Fibroblast of skin of scalp (primary cell): ENCODE measurements at regions not wholly inside any gene's neighbourhood (a gene's known extent, or its start where the extent isn't known, plus 50 kb on each side); places are given as distances from the start of the nearest gene placed in this dataset.

Experiments used
- DNase-seq: peaks from one replicate; pipeline ENCODE4 v3.0.0-alpha.2; 2013

DNA sequence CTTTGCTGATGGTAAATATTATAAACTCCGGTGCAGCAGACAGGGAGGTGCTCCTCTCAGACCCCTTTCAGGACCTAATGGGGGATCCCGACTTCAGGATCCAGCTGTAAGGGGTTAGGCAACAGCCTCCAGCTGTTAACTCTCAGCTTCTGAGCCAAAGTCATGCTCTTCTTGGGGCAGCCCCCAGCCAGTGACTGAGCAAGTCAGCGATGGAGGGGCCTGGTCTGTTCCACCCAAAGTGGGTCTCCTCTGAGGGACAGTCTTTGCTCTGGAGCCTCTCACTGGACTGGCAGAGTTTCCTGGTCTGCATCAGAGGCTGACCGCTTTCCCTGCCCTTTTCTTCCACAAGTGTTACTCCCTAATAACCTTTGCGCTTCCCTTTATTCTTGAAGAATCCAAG is 184.2 kb upstream of the DIO3 start:
- DNase-seq, result no peak

- DNase-seq, result no peak
These were observed 181.5 kb upstream of the DIO3 start for GRCh38 chr14:101379842-101380241.

DNA sequence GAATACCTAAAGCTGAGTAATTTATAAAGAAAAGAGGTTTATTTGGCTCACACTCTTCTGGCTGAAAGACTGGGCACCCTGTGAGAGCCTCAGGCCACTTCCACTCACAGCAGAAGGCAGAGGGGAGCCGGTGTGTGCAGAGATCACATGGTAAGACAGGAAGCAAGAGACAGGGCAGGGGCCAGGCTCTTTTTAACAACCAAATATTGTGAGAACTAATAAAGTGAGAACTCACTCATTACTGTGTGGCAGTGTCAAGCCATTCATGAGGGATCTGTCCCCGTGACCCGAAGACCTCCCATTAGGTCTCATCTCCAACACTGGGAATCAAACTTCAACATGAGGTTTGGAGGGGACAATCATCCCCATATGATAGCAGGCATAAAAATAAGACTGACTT is 180.8 kb upstream of the DIO3 start:
- DNase-seq, result no peak

DNA sequence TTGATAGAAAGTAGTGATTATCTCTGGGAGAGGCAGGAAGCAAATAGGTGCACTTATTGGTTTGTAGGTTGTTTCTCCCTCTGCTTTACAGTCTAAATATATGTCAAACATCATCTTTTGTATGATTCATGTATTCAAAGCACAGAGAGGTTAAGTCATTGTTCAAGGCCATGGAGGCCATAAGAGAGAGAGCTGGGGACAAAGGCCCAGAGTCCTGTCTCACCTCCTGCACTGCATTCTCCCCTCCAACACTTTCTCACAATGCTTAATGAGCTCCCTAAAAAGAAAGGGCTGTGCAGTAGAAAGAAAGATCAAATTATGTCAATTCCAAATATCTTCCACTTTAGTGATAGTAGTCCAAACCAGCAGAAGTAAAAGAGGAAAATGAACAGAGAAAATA is 180.4 kb upstream of the DIO3 start:
- DNase-seq, result no peak

DNA sequence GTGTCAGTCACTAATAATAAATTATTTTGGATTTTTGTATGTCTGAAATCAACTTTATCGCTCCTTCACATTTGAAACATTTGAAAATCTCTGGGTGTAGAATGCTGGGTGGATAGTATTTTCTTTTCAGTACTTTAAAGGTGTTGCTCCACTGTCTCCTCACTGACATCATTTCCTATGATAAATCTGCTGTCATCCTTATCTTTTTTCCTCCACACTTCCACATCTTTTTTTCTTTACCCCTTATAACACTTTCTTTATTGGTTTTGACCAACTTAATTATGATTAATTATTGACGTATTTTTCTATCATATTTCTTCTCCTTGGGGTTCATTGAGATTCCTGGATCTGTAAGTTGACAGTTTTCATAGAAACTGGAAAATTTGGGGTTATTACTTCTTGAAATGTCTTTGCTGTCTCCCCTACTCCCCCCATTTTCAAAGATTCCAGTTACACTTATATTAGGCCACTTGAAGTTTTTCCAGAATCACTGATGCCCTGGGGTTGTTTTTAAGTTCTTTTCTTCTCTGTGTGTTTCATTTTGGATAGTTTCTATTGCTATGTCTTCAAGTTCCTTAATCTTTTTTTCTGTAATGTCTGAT is 177.5 kb upstream of the DIO3 start:
- no peak for DNase-seq

GRCh38 chr14:101394374-101394773 is 166.9 kb upstream of the DIO3 start:
- DNase-seq, result no peak

- DNase-seq, result no peak
These were observed 165.5 kb upstream of the DIO3 start for GRCh38 chr14:101395779-101396178.

- DNase-seq, result no peak
These were observed 164.1 kb upstream of the DIO3 start for GRCh38 chr14:101397206-101397605.

- no peak for DNase-seq
These were observed 163.3 kb upstream of the DIO3 start for GRCh38 chr14:101398011-101398410.

- no peak for DNase-seq
These were observed 161.4 kb upstream of the DIO3 start for GRCh38 chr14:101399737-101400517.

GRCh38 chr14:101400830-101401229 is 160.5 kb upstream of the DIO3 start:
- peak; percentile 60 for DNase-seq

DNA sequence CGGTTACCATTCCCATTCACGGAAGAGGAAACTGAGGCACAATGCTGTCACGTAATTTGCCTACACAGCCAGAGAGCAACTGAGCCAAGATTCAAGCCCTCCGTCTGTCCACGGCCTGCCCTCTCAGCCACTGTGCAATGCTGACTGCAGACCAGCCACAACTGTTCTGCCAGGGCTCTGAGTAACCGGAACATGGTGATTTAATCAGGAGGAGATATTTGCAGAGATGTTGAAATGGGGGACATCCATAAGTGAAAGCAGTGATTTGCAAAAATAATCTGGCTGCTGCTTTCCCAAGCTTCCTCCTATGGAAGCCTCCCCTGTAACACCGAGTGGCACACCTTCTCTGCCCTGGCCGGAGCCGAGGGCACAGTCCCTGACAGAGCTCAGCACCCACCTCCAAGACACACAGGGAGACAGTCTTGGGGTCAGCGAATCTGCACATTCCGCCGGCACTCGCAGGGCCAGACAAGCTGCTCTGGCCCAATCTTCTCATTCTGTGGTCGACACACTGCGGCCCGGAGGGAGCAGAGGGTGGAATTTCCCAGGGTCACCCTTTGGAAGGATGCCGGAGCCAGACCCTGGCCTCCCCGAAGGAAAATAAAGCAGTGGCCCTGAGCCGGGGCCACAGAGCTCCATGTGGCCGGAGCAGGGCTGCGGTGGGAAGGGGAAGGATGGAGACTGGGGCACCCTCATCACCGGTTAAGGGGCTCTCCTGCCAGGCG is 158.2 kb upstream of the DIO3 start:
- no peak for DNase-seq

DNA sequence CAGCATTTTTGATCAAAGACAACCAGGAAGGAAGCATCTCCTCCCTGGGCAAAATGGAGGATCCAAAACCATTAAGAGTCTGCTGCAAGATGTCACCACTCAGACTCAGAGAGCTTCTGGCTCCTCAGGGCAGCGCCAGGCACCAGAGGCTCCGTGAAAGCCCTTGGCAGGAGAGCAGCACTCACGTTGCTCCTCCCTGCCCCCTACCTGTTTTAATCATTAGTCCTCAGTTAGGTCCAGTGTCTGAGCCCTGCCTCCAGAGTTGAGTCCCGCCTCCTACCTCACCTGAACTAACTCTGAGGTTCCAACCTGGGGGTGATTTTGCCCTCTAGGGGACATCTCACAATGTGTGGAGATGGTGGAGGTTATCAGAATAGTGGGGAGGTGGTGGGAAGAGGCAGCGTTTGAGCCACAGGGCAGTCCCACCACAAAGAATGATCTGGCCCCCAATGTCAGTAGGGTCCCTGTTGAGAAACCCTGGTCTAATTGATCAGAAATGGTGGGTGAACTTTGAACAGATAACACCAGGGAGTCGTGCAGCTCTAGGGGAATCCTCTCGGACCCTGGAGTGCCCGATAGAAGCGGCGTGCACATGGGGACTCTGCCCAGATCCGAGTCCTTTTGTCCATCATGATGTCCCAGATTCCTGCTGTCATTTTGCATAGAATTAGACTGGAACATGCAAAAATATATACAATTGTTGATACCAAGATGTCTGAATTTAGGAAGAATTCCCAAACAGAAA is 156.7 kb upstream of the DIO3 start:
- no peak for DNase-seq

- DNase-seq, result peak; percentile 50
These were observed 156.0 kb upstream of the DIO3 start for GRCh38 chr14:101405171-101405883.

DNA sequence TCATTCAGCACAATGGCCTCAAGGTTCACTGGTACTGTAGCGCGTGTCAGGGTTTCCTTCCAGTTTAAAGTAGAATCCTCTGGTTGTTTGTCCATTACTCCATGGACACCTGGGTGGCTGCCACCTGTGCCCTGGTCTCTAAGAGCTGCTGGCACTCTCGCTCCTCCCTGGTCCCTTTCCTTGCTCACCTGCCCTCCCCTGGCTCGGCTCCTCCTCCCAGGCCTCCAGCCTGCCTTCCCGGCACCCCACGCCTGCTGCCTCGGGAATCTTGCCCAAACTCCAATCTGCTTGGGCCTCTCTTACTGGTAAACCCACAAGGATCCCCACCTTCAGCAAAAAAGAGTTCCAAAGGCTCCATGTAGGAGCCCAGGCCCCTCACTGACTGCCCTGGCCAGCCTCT is 154.4 kb upstream of the DIO3 start:
- no peak for DNase-seq

DNA sequence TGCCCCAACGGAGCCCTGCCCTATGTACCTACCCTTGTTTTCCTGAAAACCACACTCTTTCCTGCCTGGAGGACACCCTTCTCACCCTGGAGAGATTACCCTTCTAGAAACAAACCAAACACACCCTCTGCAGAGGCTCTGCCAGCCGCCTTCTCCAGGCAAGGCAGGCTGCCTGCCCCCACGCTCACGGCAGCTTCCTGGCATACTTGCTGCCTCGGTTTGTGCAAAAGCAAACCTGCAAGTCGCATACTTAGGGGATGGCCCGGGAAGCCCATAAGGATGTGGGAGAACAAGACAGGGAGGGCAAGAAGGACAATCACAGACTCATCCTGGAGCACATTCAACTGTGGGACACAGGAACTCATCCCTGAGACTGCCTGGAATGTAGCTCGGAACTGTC is 154.0 kb upstream of the DIO3 start:
- no peak for DNase-seq

GRCh38 chr14:101408077-101408831 is 153.0 kb upstream of the DIO3 start:
- DNase-seq, result peak; percentile 90

DNA sequence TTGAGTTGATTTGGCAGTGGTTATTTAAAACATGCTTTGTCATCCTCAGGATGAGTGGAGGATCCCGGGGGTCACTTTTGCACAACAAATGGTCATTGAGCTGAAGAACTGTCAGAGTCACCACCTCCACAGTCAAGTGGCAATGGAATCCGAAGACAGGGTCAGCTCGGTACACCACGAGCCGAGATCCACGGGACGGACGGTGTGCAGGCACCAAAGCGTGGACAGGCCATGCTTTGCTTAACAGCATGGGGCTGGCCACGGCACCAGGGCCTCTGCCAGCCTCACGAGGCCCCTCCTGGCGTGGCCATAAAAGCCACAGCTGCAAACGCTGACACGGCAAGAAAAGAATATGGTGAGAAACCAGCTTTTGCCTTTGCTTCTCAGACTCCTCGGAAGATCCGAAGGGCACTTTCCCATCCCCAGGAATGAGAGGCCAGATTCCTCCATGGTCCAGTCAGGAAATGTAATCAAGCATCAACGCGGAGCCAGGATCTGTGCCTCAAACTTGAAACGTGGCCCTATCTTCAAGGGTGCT is 152.2 kb upstream of the DIO3 start:
- no peak for DNase-seq

GRCh38 chr14:101410126-101410525 is 151.2 kb upstream of the DIO3 start:
- DNase-seq, result no peak

DNA sequence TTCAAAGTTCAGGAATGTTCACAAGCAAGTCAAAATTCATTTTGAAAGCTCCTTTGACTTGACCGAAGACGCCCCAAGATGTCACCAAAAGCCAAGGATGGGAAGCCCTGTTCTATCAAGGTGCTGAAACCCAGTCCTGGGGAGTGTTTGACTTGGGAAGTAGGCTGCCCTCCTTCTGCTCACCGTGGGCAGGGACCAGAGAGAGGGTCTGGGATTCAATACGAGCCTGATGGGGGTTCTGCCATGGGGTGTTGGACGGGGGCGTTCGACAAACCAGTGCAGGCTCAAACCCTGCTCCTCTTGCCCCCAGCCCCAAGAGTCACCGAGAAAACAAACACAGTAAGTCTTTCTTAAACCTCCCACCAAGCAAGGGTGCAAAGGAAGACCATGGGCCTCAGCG is 150.1 kb upstream of the DIO3 start:
- no peak for DNase-seq

- DNase-seq, result no peak
These were observed 149.5 kb upstream of the DIO3 start for GRCh38 chr14:101411779-101412178.
